Keratinocyte (primary cell): ENCODE measurements at regions not wholly inside any gene's neighbourhood (a gene's known extent, or its start where the extent isn't known, plus 50 kb on each side); places are given as distances from the start of the nearest gene placed in this dataset.

Source experiments
- DNase-seq: peaks from one replicate; pipeline ENCODE4 v3.0.0-alpha.2; 2011; ENCODE audit warnings: low read depth, missing footprints, low spot score
- FAIRE-seq: peaks from 2 replicates; lab custom pipeline; 2011; peaks lifted over from hg19 to GRCh38; lab: Jason Lieb, UNC
- H2AFZ ChIP-seq: 2 replicates; pipeline ENCODE4 v1.6.0; 2012; ENCODE audit warnings: low read length, control low read depth, inconsistent platforms; ENCODE audit not compliant: control insufficient read depth
- H3K27ac ChIP-seq: 2 replicates; pipeline ENCODE4 v1.5.1; 2011; ENCODE audit warnings: low read length; ENCODE audit not compliant: control insufficient read depth, insufficient read depth
- H3K27me3 ChIP-seq: 3 replicates; pipeline ENCODE4 v1.6.0; 2011; ENCODE audit warnings: low read length; ENCODE audit not compliant: control insufficient read depth, insufficient read depth; ENCODE audit errors: extremely low read depth
- H3K36me3 ChIP-seq, 2 experiments: 2 replicates in 1 of 2; 3 replicates in 1 of 2; pipeline ENCODE4 v1.5.1; 2011; ENCODE audit warnings: low read length in 2 of 2, mild to moderate bottlenecking in 1 of 2; ENCODE audit not compliant: control insufficient read depth in 2 of 2, insufficient read depth in 2 of 2; ENCODE audit errors: extremely low read depth in 1 of 2
- H3K4me1 ChIP-seq: 3 replicates; pipeline ENCODE4 v1.5.1; 2011; ENCODE audit warnings: low read length; ENCODE audit not compliant: control insufficient read depth, insufficient read depth; ENCODE audit errors: extremely low read depth
- H3K4me2 ChIP-seq: 3 replicates; pipeline ENCODE4 v1.6.0; 2011; ENCODE audit warnings: low read depth, low read length; ENCODE audit not compliant: control insufficient read depth, insufficient read depth; ENCODE audit errors: extremely low read depth
- H3K4me3 ChIP-seq, 3 experiments: fragments of 200-600 bp in 1 of 3; sonication (generic) in 1 of 3; 2 replicates in 2 of 3; 3 replicates in 1 of 3; pipeline ENCODE4 v1.5.1; 2011 to 2016; ENCODE audit warnings: low read length in 3 of 3, mild to moderate bottlenecking in 3 of 3, control low read depth in 2 of 3, inconsistent platforms in 1 of 3, low read depth in 1 of 3, mixed read lengths in 1 of 3, mixed run types in 1 of 3, moderate library complexity in 1 of 3; ENCODE audit not compliant: control insufficient read depth in 2 of 3, insufficient read depth in 2 of 3; ENCODE audit errors: extremely low read depth in 1 of 3
- H3K79me2 ChIP-seq: 2 replicates; pipeline ENCODE4 v1.6.0; 2012; ENCODE audit warnings: low read length; ENCODE audit not compliant: control insufficient read depth, insufficient read depth
- H3K9ac ChIP-seq: 3 replicates; pipeline ENCODE4 v1.6.0; 2011; ENCODE audit warnings: low read length; ENCODE audit not compliant: control insufficient read depth, insufficient read depth; ENCODE audit errors: extremely low read depth
- H3K9me1 ChIP-seq: 3 replicates; pipeline ENCODE4 v1.6.0; 2011; ENCODE audit warnings: low read length; ENCODE audit not compliant: control insufficient read depth, insufficient read depth; ENCODE audit errors: extremely low read depth
- H3K9me3 ChIP-seq: 2 replicates; pipeline ENCODE4 v1.5.1; 2012; ENCODE audit warnings: low read depth, low read length; ENCODE audit not compliant: control insufficient read depth
- H4K20me1 ChIP-seq: 3 replicates; pipeline ENCODE4 v1.6.0; 2011; ENCODE audit warnings: low read length; ENCODE audit not compliant: control insufficient read depth, insufficient read depth; ENCODE audit errors: extremely low read depth
- CTCF ChIP-seq, 3 experiments: IDR thresholded peaks in 1 of 3; conservative IDR thresholded peaks in 1 of 3; optimal IDR thresholded peaks in 1 of 3; 2 replicates in 2 of 3; 3 replicates in 1 of 3; pipeline versions ENCODE3 to v1.5.1; 2011; ENCODE audit warnings: low read length in 3 of 3, mild to moderate bottlenecking in 3 of 3, moderate library complexity in 2 of 3, control low read depth in 1 of 3, inconsistent platforms in 1 of 3; ENCODE audit not compliant: insufficient read depth in 2 of 3; ENCODE audit errors: extremely low read depth in 1 of 3
- EZH2 ChIP-seq: IDR thresholded peaks from one replicate; pipeline ENCODE4 v1.6.1; 2012; ENCODE audit warnings: inconsistent platforms, mild to moderate bottlenecking, low read length, moderate library complexity
- dilution Hi-C: fragments of 300-500 bp; cut with MboI; formaldehyde crosslinking; loops from one replicate; pipeline ENCODE4 v1.7.0; 2020; ENCODE audit warnings: low sequenced_read_pairs; ENCODE audit not compliant: extremely low pct_ligation_motif_present

DNA sequence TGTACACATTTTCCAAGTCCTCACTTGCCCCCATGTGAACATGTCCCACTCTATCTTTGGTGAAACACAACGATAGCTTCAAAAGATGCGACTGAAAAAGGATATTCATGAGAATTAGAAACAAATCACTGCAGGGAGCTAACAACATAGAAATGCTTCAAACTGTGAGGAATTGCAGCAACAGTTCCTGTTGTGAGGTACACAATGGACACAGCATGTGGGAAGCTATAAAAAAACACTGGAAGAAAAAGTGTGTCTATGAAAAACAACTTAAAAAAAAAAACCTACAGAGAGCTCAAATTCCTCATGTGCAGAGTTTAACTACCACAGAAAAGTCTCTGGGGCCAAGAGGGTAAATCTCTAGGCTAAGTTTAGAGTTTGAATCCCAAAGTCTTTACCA, 51.6 kb upstream of the BLTP1 start:
- H3K36me3 ChIP-seq, result no peaks in the 10 kb centered on the region
- H3K79me2 ChIP-seq, result no peaks in the 10 kb centered on the region
- DNase-seq, result no peak
- H3K9me1 ChIP-seq, result no peaks in the 10 kb centered on the region
- no peak for FAIRE-seq
- no peaks in the 10 kb centered on the region for H3K4me1 ChIP-seq
- H3K4me3 ChIP-seq, result no peak overlapping the region
- no peak overlapping the region for H3K4me2 ChIP-seq
- TF ChIP-seq EZH2 (no peak), CTCF (optimal IDR thresholded peaks at IDR 0.05 in 1 of 3, IDR thresholded peaks at IDR 0.05 in 1 of 3, conservative IDR thresholded peaks at IDR 0.05 in 1 of 3; ENCODE audit: extremely low read depth in 1 of 3, insufficient read depth in 2 of 3, low read length in 3 of 3) (no peak)
- no peaks in the 10 kb centered on the region for H3K27me3 ChIP-seq
- no peaks in the 10 kb centered on the region for H3K9me3 ChIP-seq
- no peak overlapping the region for H2AFZ ChIP-seq
- no peak overlapping the region for H3K9ac ChIP-seq
- no peak overlapping the region for H3K27ac ChIP-seq
- no peaks in the 10 kb centered on the region for H4K20me1 ChIP-seq
- dilution Hi-C loops, result no loop called here

- DNase-seq (no peak), FAIRE-seq (no peak)
- dilution Hi-C loops, result no loop called here
These were observed 52.2 kb upstream of the BLTP1 start for GRCh38 chr4:122099896-122100295.

More at GRCh38 chr4:122099896-122100295, 52.2 kb upstream of the BLTP1 start:
- Histone ChIP-seq H3K9ac (no peak overlapping the region), H4K20me1 (no peaks in the 10 kb centered on the region), H3K4me1 (no peaks in the 10 kb centered on the region), H3K9me3 (no peaks in the 10 kb centered on the region), H3K27me3 (no peaks in the 10 kb centered on the region), H3K9me1 (no peaks in the 10 kb centered on the region), H2AFZ (no peak overlapping the region), H3K27ac (no peak overlapping the region), H3K4me2 (no peak overlapping the region), H3K36me3 (no peaks in the 10 kb centered on the region), H3K79me2 (no peaks in the 10 kb centered on the region), H3K4me3 (no peak overlapping the region)
- TF ChIP-seq EZH2 (no peak), CTCF (optimal IDR thresholded peaks at IDR 0.05 in 1 of 3, IDR thresholded peaks at IDR 0.05 in 1 of 3, conservative IDR thresholded peaks at IDR 0.05 in 1 of 3; ENCODE audit: extremely low read depth in 1 of 3, insufficient read depth in 2 of 3, low read length in 3 of 3) (no peak)
